WTC11 (cell line): ENCODE measurements at regions not wholly inside any gene's neighbourhood (a gene's known extent, or its start where the extent isn't known, plus 50 kb on each side); places are given as distances from the start of the nearest gene placed in this dataset.

Source experiments
- ATAC-seq: fragments of 200-7000 bp; cut with Tn5 transposase; 2 replicates; pipeline ENCODE4 v1.10.0; 2021; ENCODE audit warnings: mild to moderate bottlenecking, moderate library complexity
- CTCF ChIA-PET: fragments of 300-600 bp; sonication (Branson Sonifier 250); formaldehyde crosslinking; loops from one replicate; lab custom pipeline; 2021; ENCODE audit warnings: antibody characterized with exemption; lab: Charles Lee
- POLR2A ChIA-PET: fragments of 350-600 bp; sonication (Branson Sonifier 250); formaldehyde crosslinking; loops from one replicate; lab custom pipeline; 2021; ENCODE audit warnings: antibody characterized with exemption; lab: Charles Lee
- DNase-seq: peaks from one replicate; pipeline ENCODE4 v3.0.0; 2021; ENCODE audit warnings: low spot score
- H3K27ac Mint-ChIP-seq: 2 replicates; pipeline ENCODE4 v1.8.0; 2021; ENCODE audit warnings: mixed read lengths
- H3K27me3 Mint-ChIP-seq: 2 replicates; pipeline ENCODE4 v1.8.0; 2021; ENCODE audit warnings: low read depth, mild to moderate bottlenecking, moderate library complexity, mixed read lengths
- H3K36me3 Mint-ChIP-seq: 2 replicates; pipeline ENCODE4 v1.8.0; 2021; ENCODE audit warnings: mixed read lengths
- H3K4me1 Mint-ChIP-seq: 2 replicates; pipeline ENCODE4 v1.8.0; 2022; ENCODE audit warnings: mixed read lengths
- H3K4me3 Mint-ChIP-seq: 2 replicates; pipeline ENCODE4 v1.8.0; 2021; ENCODE audit warnings: mild to moderate bottlenecking, moderate library complexity, mixed read lengths
- H3K9me3 Mint-ChIP-seq: 2 replicates; pipeline ENCODE4 v1.8.0; 2021; ENCODE audit warnings: mixed read lengths
- CREM ChIP-seq: sonication (generic); formaldehyde crosslinking; IDR thresholded peaks from 2 replicates; pipeline ENCODE4 v1.8.1; 2022; ENCODE audit warnings: mild to moderate bottlenecking, missing genetic modification reagents, moderate library complexity
- EMX1 ChIP-seq: fragments of 250-450 bp; sonication (Bioruptor Pico); IDR thresholded peaks from 2 replicates; pipeline ENCODE4 v1.8.0; 2021; ENCODE audit warnings: mild to moderate bottlenecking
- FOXP1 ChIP-seq: sonication (generic); formaldehyde crosslinking; IDR thresholded peaks from 2 replicates; pipeline ENCODE4 v1.8.0; 2022; ENCODE audit warnings: missing genetic modification reagents, mild to moderate bottlenecking, moderate library complexity, borderline replicate concordance
- GABPB1 ChIP-seq: sonication (generic); formaldehyde crosslinking; IDR thresholded peaks from 2 replicates; pipeline ENCODE4 v1.8.1; 2023; ENCODE audit warnings: mild to moderate bottlenecking, missing genetic modification reagents
- GRHL2 ChIP-seq: fragments of 250-450 bp; sonication (Bioruptor Pico); IDR thresholded peaks from 2 replicates; pipeline ENCODE4 v1.8.0; 2022; ENCODE audit warnings: mild to moderate bottlenecking, moderate library complexity; ENCODE audit not compliant: insufficient replicate concordance, severe bottlenecking
- HMGA2 ChIP-seq: fragments of 250-450 bp; sonication (Bioruptor Pico); IDR thresholded peaks from 2 replicates; pipeline ENCODE4 v1.4.0; 2021; ENCODE audit warnings: mild to moderate bottlenecking, moderate library complexity
- IRF2 ChIP-seq: sonication (generic); formaldehyde crosslinking; IDR thresholded peaks from 2 replicates; pipeline ENCODE4 v1.8.0; 2022; ENCODE audit warnings: low read depth, missing genetic modification reagents, borderline replicate concordance
- NFATC4 ChIP-seq: fragments of 250-450 bp; sonication (Bioruptor Pico); IDR thresholded peaks from 2 replicates; pipeline ENCODE4 v1.9.0; 2021; ENCODE audit warnings: mild to moderate bottlenecking
- OVOL2 ChIP-seq: fragments of 250-450 bp; sonication (Bioruptor Pico); IDR thresholded peaks from 2 replicates; pipeline ENCODE4 v1.9.0; 2021; ENCODE audit warnings: mild to moderate bottlenecking, borderline replicate concordance
- RELA ChIP-seq: sonication (generic); formaldehyde crosslinking; IDR thresholded peaks from 2 replicates; pipeline ENCODE4 v1.8.1; 2022; ENCODE audit warnings: missing genetic modification reagents, mild to moderate bottlenecking, borderline replicate concordance
- SP1 ChIP-seq: sonication (generic); formaldehyde crosslinking; conservative IDR thresholded peaks from 2 replicates; pipeline ENCODE4 v1.8.1; 2022; ENCODE audit warnings: missing genetic modification reagents
- TP53 ChIP-seq: sonication (generic); formaldehyde crosslinking; IDR thresholded peaks from 2 replicates; pipeline ENCODE4 v1.8.1; 2023; ENCODE audit warnings: mild to moderate bottlenecking, missing genetic modification reagents
- ZBTB21 ChIP-seq: sonication (generic); formaldehyde crosslinking; IDR thresholded peaks from 2 replicates; pipeline ENCODE4 v1.8.1; 2023; ENCODE audit warnings: mild to moderate bottlenecking, missing genetic modification reagents, borderline replicate concordance
- ZNF263 ChIP-seq: sonication (generic); formaldehyde crosslinking; IDR thresholded peaks from 2 replicates; pipeline ENCODE4 v1.8.1; 2022; ENCODE audit warnings: low read depth, mild to moderate bottlenecking, moderate library complexity, missing genetic modification reagents
- ZNF317 ChIP-seq: sonication (generic); formaldehyde crosslinking; IDR thresholded peaks from 2 replicates; pipeline ENCODE4 v1.8.1; 2023; ENCODE audit warnings: low read depth, mild to moderate bottlenecking, moderate library complexity, missing genetic modification reagents, borderline replicate concordance
- TF ChIP-seq, protein P1 (sequence below): sonication (generic); formaldehyde crosslinking; IDR thresholded peaks from 2 replicates; pipeline ENCODE4 v1.8.1; 2023; ENCODE audit warnings: mild to moderate bottlenecking, missing genetic modification reagents
- TF ChIP-seq, protein P2 (sequence below): fragments of 250-450 bp; sonication (Bioruptor Pico); IDR thresholded peaks from 2 replicates; pipeline ENCODE4 v1.9.0; 2021; ENCODE audit warnings: mild to moderate bottlenecking
- TF ChIP-seq, protein P3 (sequence below): fragments of 250-450 bp; sonication (Bioruptor Pico); IDR thresholded peaks from 2 replicates; pipeline ENCODE4 v1.9.0; 2021; ENCODE audit warnings: mild to moderate bottlenecking
- TF ChIP-seq, protein P4 (sequence below): fragments of 250-450 bp; sonication (Bioruptor Pico); IDR thresholded peaks from 2 replicates; pipeline ENCODE4 v1.9.0; 2021; ENCODE audit warnings: moderate library complexity, mild to moderate bottlenecking, inconsistent platforms, borderline replicate concordance
- TF ChIP-seq, protein P5 (sequence below): sonication (generic); formaldehyde crosslinking; IDR thresholded peaks from 2 replicates; pipeline ENCODE4 v1.8.1; 2023; ENCODE audit warnings: mild to moderate bottlenecking, missing genetic modification reagents, moderate library complexity
- TF ChIP-seq, protein P6 (sequence below): sonication (generic); formaldehyde crosslinking; IDR thresholded peaks from 2 replicates; pipeline ENCODE4 v1.8.1; 2023; ENCODE audit warnings: mild to moderate bottlenecking, missing genetic modification reagents, borderline replicate concordance
- TF ChIP-seq, protein P7 (sequence below): sonication (generic); formaldehyde crosslinking; IDR thresholded peaks from 2 replicates; pipeline ENCODE4 v1.8.1; 2022; ENCODE audit warnings: low read depth, mild to moderate bottlenecking, moderate library complexity, missing genetic modification reagents, borderline replicate concordance
- TF ChIP-seq, protein P8 (sequence below): fragments of 200-600 bp; IDR thresholded peaks from 2 replicates; pipeline ENCODE4 v1.8.0; 2022; ENCODE audit warnings: antibody characterized with exemption

DNA sequence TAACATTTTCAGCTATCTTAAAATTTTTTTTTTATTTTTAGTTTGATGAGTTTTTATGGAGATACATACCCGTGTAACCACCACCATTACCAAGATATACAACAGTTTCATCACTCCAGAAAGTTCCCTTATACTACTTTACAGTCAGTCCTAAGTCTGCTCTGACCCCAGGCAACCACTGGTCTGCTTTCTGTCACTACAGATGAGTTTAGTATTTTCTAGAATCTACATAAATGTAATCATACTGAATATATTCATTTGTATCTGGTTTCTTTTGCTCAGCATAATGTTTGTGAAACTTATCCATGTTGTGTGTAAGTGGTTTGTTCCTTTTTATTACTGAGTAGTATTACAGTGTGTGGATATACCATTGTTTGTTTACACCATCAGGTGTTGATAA, 127.8 kb downstream of the GAS1 start:
- Mint-ChIP-seq H3K4me3 (no peak overlapping the region), H3K27ac (no peak overlapping the region), H3K4me1 (no peaks in the 10 kb centered on the region), H3K9me3 (peaks cover 41% of the 10 kb centered on the region), H3K36me3 (peaks cover 3% of the 10 kb centered on the region), H3K27me3 (peaks cover 2% of the 10 kb centered on the region)
- DNase-seq (no peak), ATAC-seq (no peak)
- ChIA-PET POLR2A (no interaction called here), CTCF (no interaction called here)
- no peak for TF ChIP-seq GRHL2
- TF ChIP-seq ZNF317 (CRISPR knock-in tag) = no peak
- no peak for TF ChIP-seq ZNF263
- no peak for TF ChIP-seq NFATC4 (CRISPR knock-in tag)
- TF ChIP-seq, protein P1, sequence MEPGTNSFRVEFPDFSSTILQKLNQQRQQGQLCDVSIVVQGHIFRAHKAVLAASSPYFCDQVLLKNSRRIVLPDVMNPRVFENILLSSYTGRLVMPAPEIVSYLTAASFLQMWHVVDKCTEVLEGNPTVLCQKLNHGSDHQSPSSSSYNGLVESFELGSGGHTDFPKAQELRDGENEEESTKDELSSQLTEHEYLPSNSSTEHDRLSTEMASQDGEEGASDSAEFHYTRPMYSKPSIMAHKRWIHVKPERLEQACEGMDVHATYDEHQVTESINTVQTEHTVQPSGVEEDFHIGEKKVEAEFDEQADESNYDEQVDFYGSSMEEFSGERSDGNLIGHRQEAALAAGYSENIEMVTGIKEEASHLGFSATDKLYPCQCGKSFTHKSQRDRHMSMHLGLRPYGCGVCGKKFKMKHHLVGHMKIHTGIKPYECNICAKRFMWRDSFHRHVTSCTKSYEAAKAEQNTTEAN (CRISPR knock-in tag) = no peak
- no peak for TF ChIP-seq EMX1 (CRISPR knock-in tag)
- no peak for TF ChIP-seq ZBTB21 (CRISPR knock-in tag)

DNA sequence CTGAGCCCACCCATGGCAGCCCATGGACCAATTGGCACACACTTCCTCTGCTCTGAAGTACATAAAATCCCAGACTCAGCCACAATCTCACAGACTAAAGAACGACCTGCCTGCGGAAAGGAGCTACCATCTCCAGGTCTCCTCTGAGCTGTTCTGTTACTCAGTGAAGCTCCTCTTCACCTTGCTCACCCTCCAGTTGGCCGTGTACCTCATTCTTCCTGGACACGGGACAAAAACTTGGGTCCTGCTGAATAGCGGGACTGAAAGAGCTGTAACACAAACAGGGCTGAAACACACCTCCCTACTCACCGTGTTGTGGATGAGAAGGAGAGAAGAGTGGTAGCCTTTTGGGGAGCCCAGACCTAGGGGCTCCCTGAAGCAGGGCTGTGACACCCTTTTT, 128.7 kb downstream of the GAS1 start:
- peaks cover 41% of the 10 kb centered on the region for H3K9me3 Mint-ChIP-seq
- ATAC-seq = no peak
- TF ChIP-seq, protein P2, sequence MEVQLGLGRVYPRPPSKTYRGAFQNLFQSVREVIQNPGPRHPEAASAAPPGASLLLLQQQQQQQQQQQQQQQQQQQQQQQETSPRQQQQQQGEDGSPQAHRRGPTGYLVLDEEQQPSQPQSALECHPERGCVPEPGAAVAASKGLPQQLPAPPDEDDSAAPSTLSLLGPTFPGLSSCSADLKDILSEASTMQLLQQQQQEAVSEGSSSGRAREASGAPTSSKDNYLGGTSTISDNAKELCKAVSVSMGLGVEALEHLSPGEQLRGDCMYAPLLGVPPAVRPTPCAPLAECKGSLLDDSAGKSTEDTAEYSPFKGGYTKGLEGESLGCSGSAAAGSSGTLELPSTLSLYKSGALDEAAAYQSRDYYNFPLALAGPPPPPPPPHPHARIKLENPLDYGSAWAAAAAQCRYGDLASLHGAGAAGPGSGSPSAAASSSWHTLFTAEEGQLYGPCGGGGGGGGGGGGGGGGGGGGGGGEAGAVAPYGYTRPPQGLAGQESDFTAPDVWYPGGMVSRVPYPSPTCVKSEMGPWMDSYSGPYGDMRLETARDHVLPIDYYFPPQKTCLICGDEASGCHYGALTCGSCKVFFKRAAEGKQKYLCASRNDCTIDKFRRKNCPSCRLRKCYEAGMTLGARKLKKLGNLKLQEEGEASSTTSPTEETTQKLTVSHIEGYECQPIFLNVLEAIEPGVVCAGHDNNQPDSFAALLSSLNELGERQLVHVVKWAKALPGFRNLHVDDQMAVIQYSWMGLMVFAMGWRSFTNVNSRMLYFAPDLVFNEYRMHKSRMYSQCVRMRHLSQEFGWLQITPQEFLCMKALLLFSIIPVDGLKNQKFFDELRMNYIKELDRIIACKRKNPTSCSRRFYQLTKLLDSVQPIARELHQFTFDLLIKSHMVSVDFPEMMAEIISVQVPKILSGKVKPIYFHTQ = no peak
- TF ChIP-seq, protein P3, sequence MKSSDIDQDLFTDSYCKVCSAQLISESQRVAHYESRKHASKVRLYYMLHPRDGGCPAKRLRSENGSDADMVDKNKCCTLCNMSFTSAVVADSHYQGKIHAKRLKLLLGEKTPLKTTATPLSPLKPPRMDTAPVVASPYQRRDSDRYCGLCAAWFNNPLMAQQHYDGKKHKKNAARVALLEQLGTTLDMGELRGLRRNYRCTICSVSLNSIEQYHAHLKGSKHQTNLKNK (CRISPR knock-in tag) = no peak
- no peak for TF ChIP-seq HMGA2 (CRISPR knock-in tag)
- TF ChIP-seq, protein P4, sequence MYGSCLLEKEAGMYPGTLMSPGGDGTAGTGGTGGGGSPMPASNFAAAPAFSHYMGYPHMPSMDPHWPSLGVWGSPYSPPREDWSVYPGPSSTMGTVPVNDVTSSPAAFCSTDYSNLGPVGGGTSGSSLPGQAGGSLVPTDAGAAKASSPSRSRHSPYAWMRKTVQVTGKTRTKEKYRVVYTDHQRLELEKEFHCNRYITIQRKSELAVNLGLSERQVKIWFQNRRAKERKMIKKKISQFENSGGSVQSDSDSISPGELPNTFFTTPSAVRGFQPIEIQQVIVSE (CRISPR knock-in tag) = no peak
- TF ChIP-seq, protein P5, sequence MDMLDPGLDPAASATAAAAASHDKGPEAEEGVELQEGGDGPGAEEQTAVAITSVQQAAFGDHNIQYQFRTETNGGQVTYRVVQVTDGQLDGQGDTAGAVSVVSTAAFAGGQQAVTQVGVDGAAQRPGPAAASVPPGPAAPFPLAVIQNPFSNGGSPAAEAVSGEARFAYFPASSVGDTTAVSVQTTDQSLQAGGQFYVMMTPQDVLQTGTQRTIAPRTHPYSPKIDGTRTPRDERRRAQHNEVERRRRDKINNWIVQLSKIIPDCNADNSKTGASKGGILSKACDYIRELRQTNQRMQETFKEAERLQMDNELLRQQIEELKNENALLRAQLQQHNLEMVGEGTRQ = no peak
- TF ChIP-seq TP53 (CRISPR knock-in tag) = no peak
- no peak for TF ChIP-seq SP1
- no peak for TF ChIP-seq IRF2 (CRISPR knock-in tag)
- TF ChIP-seq, protein P6, sequence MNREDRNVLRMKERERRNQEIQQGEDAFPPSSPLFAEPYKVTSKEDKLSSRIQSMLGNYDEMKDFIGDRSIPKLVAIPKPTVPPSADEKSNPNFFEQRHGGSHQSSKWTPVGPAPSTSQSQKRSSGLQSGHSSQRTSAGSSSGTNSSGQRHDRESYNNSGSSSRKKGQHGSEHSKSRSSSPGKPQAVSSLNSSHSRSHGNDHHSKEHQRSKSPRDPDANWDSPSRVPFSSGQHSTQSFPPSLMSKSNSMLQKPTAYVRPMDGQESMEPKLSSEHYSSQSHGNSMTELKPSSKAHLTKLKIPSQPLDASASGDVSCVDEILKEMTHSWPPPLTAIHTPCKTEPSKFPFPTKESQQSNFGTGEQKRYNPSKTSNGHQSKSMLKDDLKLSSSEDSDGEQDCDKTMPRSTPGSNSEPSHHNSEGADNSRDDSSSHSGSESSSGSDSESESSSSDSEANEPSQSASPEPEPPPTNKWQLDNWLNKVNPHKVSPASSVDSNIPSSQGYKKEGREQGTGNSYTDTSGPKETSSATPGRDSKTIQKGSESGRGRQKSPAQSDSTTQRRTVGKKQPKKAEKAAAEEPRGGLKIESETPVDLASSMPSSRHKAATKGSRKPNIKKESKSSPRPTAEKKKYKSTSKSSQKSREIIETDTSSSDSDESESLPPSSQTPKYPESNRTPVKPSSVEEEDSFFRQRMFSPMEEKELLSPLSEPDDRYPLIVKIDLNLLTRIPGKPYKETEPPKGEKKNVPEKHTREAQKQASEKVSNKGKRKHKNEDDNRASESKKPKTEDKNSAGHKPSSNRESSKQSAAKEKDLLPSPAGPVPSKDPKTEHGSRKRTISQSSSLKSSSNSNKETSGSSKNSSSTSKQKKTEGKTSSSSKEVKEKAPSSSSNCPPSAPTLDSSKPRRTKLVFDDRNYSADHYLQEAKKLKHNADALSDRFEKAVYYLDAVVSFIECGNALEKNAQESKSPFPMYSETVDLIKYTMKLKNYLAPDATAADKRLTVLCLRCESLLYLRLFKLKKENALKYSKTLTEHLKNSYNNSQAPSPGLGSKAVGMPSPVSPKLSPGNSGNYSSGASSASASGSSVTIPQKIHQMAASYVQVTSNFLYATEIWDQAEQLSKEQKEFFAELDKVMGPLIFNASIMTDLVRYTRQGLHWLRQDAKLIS (CRISPR knock-in tag) = no peak
- TF ChIP-seq, protein P7, sequence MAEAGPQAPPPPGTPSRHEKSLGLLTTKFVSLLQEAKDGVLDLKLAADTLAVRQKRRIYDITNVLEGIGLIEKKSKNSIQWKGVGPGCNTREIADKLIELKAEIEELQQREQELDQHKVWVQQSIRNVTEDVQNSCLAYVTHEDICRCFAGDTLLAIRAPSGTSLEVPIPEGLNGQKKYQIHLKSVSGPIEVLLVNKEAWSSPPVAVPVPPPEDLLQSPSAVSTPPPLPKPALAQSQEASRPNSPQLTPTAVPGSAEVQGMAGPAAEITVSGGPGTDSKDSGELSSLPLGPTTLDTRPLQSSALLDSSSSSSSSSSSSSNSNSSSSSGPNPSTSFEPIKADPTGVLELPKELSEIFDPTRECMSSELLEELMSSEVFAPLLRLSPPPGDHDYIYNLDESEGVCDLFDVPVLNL (CRISPR knock-in tag) = no peak
- TF ChIP-seq, protein P8, sequence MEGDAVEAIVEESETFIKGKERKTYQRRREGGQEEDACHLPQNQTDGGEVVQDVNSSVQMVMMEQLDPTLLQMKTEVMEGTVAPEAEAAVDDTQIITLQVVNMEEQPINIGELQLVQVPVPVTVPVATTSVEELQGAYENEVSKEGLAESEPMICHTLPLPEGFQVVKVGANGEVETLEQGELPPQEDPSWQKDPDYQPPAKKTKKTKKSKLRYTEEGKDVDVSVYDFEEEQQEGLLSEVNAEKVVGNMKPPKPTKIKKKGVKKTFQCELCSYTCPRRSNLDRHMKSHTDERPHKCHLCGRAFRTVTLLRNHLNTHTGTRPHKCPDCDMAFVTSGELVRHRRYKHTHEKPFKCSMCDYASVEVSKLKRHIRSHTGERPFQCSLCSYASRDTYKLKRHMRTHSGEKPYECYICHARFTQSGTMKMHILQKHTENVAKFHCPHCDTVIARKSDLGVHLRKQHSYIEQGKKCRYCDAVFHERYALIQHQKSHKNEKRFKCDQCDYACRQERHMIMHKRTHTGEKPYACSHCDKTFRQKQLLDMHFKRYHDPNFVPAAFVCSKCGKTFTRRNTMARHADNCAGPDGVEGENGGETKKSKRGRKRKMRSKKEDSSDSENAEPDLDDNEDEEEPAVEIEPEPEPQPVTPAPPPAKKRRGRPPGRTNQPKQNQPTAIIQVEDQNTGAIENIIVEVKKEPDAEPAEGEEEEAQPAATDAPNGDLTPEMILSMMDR = no peak
- TF ChIP-seq CREM (CRISPR knock-in tag) = no peak
- no peak for TF ChIP-seq RELA (CRISPR knock-in tag)
- no peak for TF ChIP-seq OVOL2
- no peak for TF ChIP-seq GABPB1 (CRISPR knock-in tag)
- no peak for TF ChIP-seq FOXP1 (CRISPR knock-in tag)
- H3K4me3 Mint-ChIP-seq = no peak overlapping the region
- peaks cover 2% of the 10 kb centered on the region for H3K27me3 Mint-ChIP-seq
- H3K4me1 Mint-ChIP-seq = no peaks in the 10 kb centered on the region
- no peak for DNase-seq
- ChIA-PET POLR2A (no interaction called here), CTCF (interaction anchor here (1.0 kb wide), 1 partner anchor 181 kb away, joined by 3 read pairs; no protein-coding TSS in a partner anchor)
- no peak overlapping the region for H3K27ac Mint-ChIP-seq
- peaks cover 3% of the 10 kb centered on the region for H3K36me3 Mint-ChIP-seq
